Testis (tissue), 2 donors: ENCODE measurements at regions not wholly inside any gene's neighbourhood (a gene's known extent, or its start where the extent isn't known, plus 50 kb on each side); places are given as distances from the start of the nearest gene placed in this dataset.

Source experiments
- DNase-seq: peaks from one replicate; pipeline ENCODE4 v3.0.0-alpha.2; 2019
- H3K27ac ChIP-seq, 2 donors: fragments of 200-600 bp; sonication (generic); one replicate each; pipeline ENCODE4 v1.5.1; 2019
- H3K27me3 ChIP-seq: fragments of 200-600 bp; sonication (generic); one replicate; pipeline ENCODE4 v1.5.1; 2019
- H3K36me3 ChIP-seq: fragments of 200-600 bp; sonication (generic); one replicate; pipeline ENCODE4 v1.5.1; 2017; ENCODE audit warnings: low read depth; ENCODE audit errors: missing control alignments
- H3K4me1 ChIP-seq: fragments of 200-600 bp; sonication (generic); one replicate; pipeline ENCODE4 v1.5.1; 2019
- H3K4me3 ChIP-seq, 2 donors: fragments of 200-600 bp; sonication (generic); one replicate each; pipeline ENCODE4 v1.5.1; 2017 to 2019
- H3K9me3 ChIP-seq: fragments of 200-600 bp; sonication (generic); one replicate; pipeline ENCODE4 v1.5.1; 2017
- CTCF ChIP-seq, 3 experiments: fragments of 450-650 bp in 2 of 3; fragments of 200-600 bp in 1 of 3; sonication (generic) in 1 of 3; IDR thresholded peaks; one replicate each; pipeline ENCODE4 v1.5.1; 2016 to 2019; ENCODE audit warnings: antibody characterized with exemption in 3 of 3, mild to moderate bottlenecking in 2 of 3, moderate library complexity in 1 of 3
- POLR2A ChIP-seq: fragments of 450-650 bp; IDR thresholded peaks from one replicate; pipeline ENCODE4 v1.6.1; 2017; ENCODE audit warnings: antibody characterized with exemption, mild to moderate bottlenecking, moderate library complexity
- WGBS, 2 donors: methylation state at CpG; one replicate each; pipeline ENCODE4 v1.1.5; 2018; 5-methylcytosine and 5-hydroxymethylcytosine counted together
- intact Hi-C: fragments of 100-400 bp; cut with DNase I; formaldehyde crosslinking; loops from one replicate; pipeline ENCODE4 v1.15.1; 2023; ENCODE audit warnings: low total_unique reads

- WGBS, 2 donors, result 81 to 90% methylated on average over 5 to 7 of the region's 7 CpGs
- TF ChIP-seq CTCF (IDR thresholded peaks at IDR 0.05) (no peak), POLR2A (no peak)
- no peak overlapping the region for H3K27ac ChIP-seq
- no peak for DNase-seq
- no peaks in the 10 kb centered on the region for H3K36me3 ChIP-seq
- intact Hi-C loops, result no loop called here
- no peaks in the 10 kb centered on the region for H3K9me3 ChIP-seq
- no peaks in the 10 kb centered on the region for H3K4me1 ChIP-seq
- H3K4me3 ChIP-seq, result no peak overlapping the region
- no peaks in the 10 kb centered on the region for H3K27me3 ChIP-seq
Measured at GRCh38 chr5:171619196-171619595, 166.4 kb upstream of the SMIM23 start.

GRCh38 chr5:171619744-171620143 lies 165.9 kb upstream of the SMIM23 start:
- no peak for DNase-seq
- no peak for TF ChIP-seq CTCF (IDR thresholded peaks at IDR 0.05)
- TF ChIP-seq POLR2A, result no peak
- Histone ChIP-seq H3K27me3 (no peaks in the 10 kb centered on the region), H3K4me1 (no peaks in the 10 kb centered on the region), H3K36me3 (no peaks in the 10 kb centered on the region), H3K27ac (no peak overlapping the region), H3K4me3 (no peak overlapping the region), H3K9me3 (no peaks in the 10 kb centered on the region)
- intact Hi-C loops, result no loop called here
- 89 to 93% methylated on average over 3 of the region's 3 CpGs for WGBS, 2 donors

GRCh38 chr5:171622010-171622409 lies 163.6 kb upstream of the SMIM23 start:
- H3K27me3 ChIP-seq, result no peaks in the 10 kb centered on the region
- WGBS, 2 donors, result 56 to 69% methylated on average over 2 of the region's 2 CpGs
- DNase-seq, result no peak
- H3K4me1 ChIP-seq, result no peaks in the 10 kb centered on the region
- H3K36me3 ChIP-seq, result no peaks in the 10 kb centered on the region
- TF ChIP-seq CTCF (IDR thresholded peaks at IDR 0.05), result no peak
- TF ChIP-seq POLR2A, result no peak
- intact Hi-C loops, result no loop called here
- H3K4me3 ChIP-seq, result no peak overlapping the region
- H3K9me3 ChIP-seq, result no peaks in the 10 kb centered on the region
- no peak overlapping the region for H3K27ac ChIP-seq

- Histone ChIP-seq H3K9me3 (no peaks in the 10 kb centered on the region), H3K27ac (no peak overlapping the region), H3K36me3 (no peaks in the 10 kb centered on the region), H3K4me3 (no peak overlapping the region), H3K4me1 (no peaks in the 10 kb centered on the region), H3K27me3 (no peaks in the 10 kb centered on the region)
- no peak for DNase-seq
- intact Hi-C loops, result no loop called here
- 83 to 92% methylated on average over 2 of the region's 2 CpGs for WGBS, 2 donors
- TF ChIP-seq CTCF (IDR thresholded peaks at IDR 0.05) (no peak), POLR2A (no peak)
Measured at GRCh38 chr5:171623107-171623506, 162.5 kb upstream of the SMIM23 start.

- Histone ChIP-seq H3K4me1 (no peaks in the 10 kb centered on the region), H3K36me3 (no peaks in the 10 kb centered on the region), H3K27me3 (no peaks in the 10 kb centered on the region), H3K4me3 (no peak overlapping the region), H3K27ac (no peak overlapping the region), H3K9me3 (no peaks in the 10 kb centered on the region)
- DNase-seq, result no peak
- TF ChIP-seq CTCF (IDR thresholded peaks at IDR 0.05), result no peak
- TF ChIP-seq POLR2A, result no peak
- intact Hi-C loops, result no loop called here
- WGBS, 2 donors, result 73 to 92% methylated on average over 6 to 11 of the region's 11 CpGs
Measured at GRCh38 chr5:171623551-171624097, 162.0 kb upstream of the SMIM23 start.
